IMR-90 (cell line): ENCODE measurements at regions not wholly inside any gene's neighbourhood (a gene's known extent, or its start where the extent isn't known, plus 50 kb on each side); places are given as distances from the start of the nearest gene placed in this dataset.

Experiments used
- ATAC-seq: fragments of 200-7000 bp; cut with Tn5 transposase; 2 replicates; pipeline ENCODE4 v1.9.1; 2020; ENCODE audit warnings: low read depth, mild to moderate bottlenecking, moderate library complexity
- BruUV-seq: library from RNA; stranded (reverse); fragments of 400-500 nt; replicated peaks from 2 replicates; lab custom pipeline; 2021; lab: Mats Ljungman, UMichigan
- CTCF ChIA-PET: fragments of 300-600 bp; formaldehyde crosslinking; extraction: SDS; loops from one replicate; lab custom pipeline; 2021; ENCODE audit warnings: antibody characterized with exemption; lab: Yijun Ruan, JAX
- POLR2A ChIA-PET: fragments of 300-600 bp; sonication (Branson Sonifier 250); formaldehyde crosslinking; loops from one replicate; lab custom pipeline; 2022; ENCODE audit warnings: antibody characterized with exemption; ENCODE audit not compliant: unreplicated experiment; lab: Charles Lee
- DNase-seq: peaks from one replicate; pipeline ENCODE4 v3.0.0; 2013
- H2AFZ ChIP-seq: replicated peaks from 2 replicates; pipeline ENCODE3; 2013; ENCODE audit warnings: low read length, mild to moderate bottlenecking; ENCODE audit not compliant: poor library complexity
- H2AK5ac ChIP-seq: 2 replicates; pipeline ENCODE4 v1.6.1; 2013; ENCODE audit warnings: low read depth, low read length, inconsistent platforms
- H2AK9ac ChIP-seq: replicated peaks from 2 replicates; pipeline ENCODE3; 2013; ENCODE audit warnings: mild to moderate bottlenecking, low read depth, low read length, moderate library complexity; ENCODE audit not compliant: poor library complexity
- H2BK120ac ChIP-seq: 2 replicates; pipeline ENCODE4 v1.6.1; 2013; ENCODE audit warnings: low read depth, low read length, inconsistent platforms
- H2BK15ac ChIP-seq: 3 replicates; pipeline ENCODE4 v1.6.1; 2013; ENCODE audit warnings: low read depth, low read length, inconsistent platforms
- H2BK20ac ChIP-seq: 2 replicates; pipeline ENCODE4 v1.6.1; 2013; ENCODE audit warnings: low read depth, mild to moderate bottlenecking, inconsistent platforms, low read length, moderate library complexity
- H2BK5ac ChIP-seq: 2 replicates; pipeline ENCODE4 v1.6.1; 2013; ENCODE audit warnings: mild to moderate bottlenecking, low read depth, low read length, inconsistent platforms; ENCODE audit not compliant: poor library complexity, severe bottlenecking
- H3K14ac ChIP-seq: replicated peaks from 2 replicates; pipeline ENCODE4 v1.6.1; 2013; ENCODE audit warnings: low read depth, low read length, inconsistent platforms
- H3K18ac ChIP-seq: 2 replicates; pipeline ENCODE4 v1.6.1; 2013; ENCODE audit warnings: low read depth, low read length, control low read depth
- H3K23ac ChIP-seq: 2 replicates; pipeline ENCODE4 v1.6.1; 2013; ENCODE audit warnings: low read depth, low read length, inconsistent platforms
- H3K27ac ChIP-seq: 2 replicates; pipeline ENCODE4 v1.5.1; 2013; ENCODE audit warnings: mild to moderate bottlenecking, control low read depth, low read length; ENCODE audit not compliant: insufficient read depth
- H3K27me3 ChIP-seq: 2 replicates; pipeline ENCODE4 v1.6.1; 2013; ENCODE audit warnings: low read length; ENCODE audit not compliant: control insufficient read depth, insufficient read depth
- H3K36me3 ChIP-seq: 2 replicates; pipeline ENCODE4 v1.6.1; 2013; ENCODE audit warnings: low read length, mixed read lengths; ENCODE audit not compliant: control insufficient read depth, insufficient read depth
- H3K4ac ChIP-seq: 2 replicates; pipeline ENCODE4 v1.6.1; 2013; ENCODE audit warnings: low read depth, low read length, inconsistent platforms
- H3K4me1 ChIP-seq: 2 replicates; pipeline ENCODE4 v1.6.1; 2013; ENCODE audit warnings: low read length, mixed read lengths; ENCODE audit not compliant: control insufficient read depth, insufficient read depth
- H3K4me2 ChIP-seq: 2 replicates; pipeline ENCODE4 v1.6.1; 2013; ENCODE audit warnings: low read depth, mild to moderate bottlenecking, control low read depth, low read length, moderate library complexity
- H3K4me3 ChIP-seq: 2 replicates; pipeline ENCODE4 v1.5.1; 2013; ENCODE audit warnings: low read depth, mild to moderate bottlenecking, control low read depth, low read length, moderate library complexity; ENCODE audit not compliant: insufficient read depth
- H3K56ac ChIP-seq: 2 replicates; pipeline ENCODE4 v1.6.1; 2013; ENCODE audit warnings: low read length, inconsistent platforms; ENCODE audit not compliant: insufficient read depth; ENCODE audit errors: extremely low read depth
- H3K79me1 ChIP-seq, 2 experiments: 2 replicates each; pipeline ENCODE4 v1.6.1; 2013; ENCODE audit warnings: low read length in 2 of 2, inconsistent platforms in 1 of 2, low read depth in 1 of 2
- H3K9ac ChIP-seq: 2 replicates; pipeline ENCODE4 v1.6.1; 2013; ENCODE audit warnings: low read depth, low read length, control low read depth
- H3K9me1 ChIP-seq: 2 replicates; pipeline ENCODE4 v1.6.1; 2013; ENCODE audit warnings: low read length, inconsistent platforms; ENCODE audit not compliant: insufficient read depth
- H3K9me3 ChIP-seq: 2 replicates; pipeline ENCODE4 v1.6.1; 2013; ENCODE audit warnings: low read length; ENCODE audit not compliant: control insufficient read depth, insufficient read depth
- H4K20me1 ChIP-seq: 2 replicates; pipeline ENCODE4 v1.6.1; 2013; ENCODE audit warnings: low read length, inconsistent platforms; ENCODE audit not compliant: insufficient read depth
- H4K5ac ChIP-seq: 2 replicates; pipeline ENCODE4 v1.6.1; 2013; ENCODE audit warnings: mild to moderate bottlenecking, low read depth, low read length, control low read depth
- H4K8ac ChIP-seq, 2 experiments: 2 replicates each; pipeline ENCODE4 v1.6.1; 2013; ENCODE audit warnings: low read depth in 2 of 2, low read length in 2 of 2, control low read depth in 1 of 2, inconsistent platforms in 1 of 2
- H4K91ac ChIP-seq: 2 replicates; pipeline ENCODE4 v1.6.1; 2013; ENCODE audit warnings: low read depth, low read length, inconsistent platforms; ENCODE audit not compliant: insufficient read depth
- BHLHE40 ChIP-seq: fragments of 150-350 bp; IDR thresholded peaks from 2 replicates; pipeline ENCODE4 v1.6.1; 2016; ENCODE audit warnings: mild to moderate bottlenecking, low read depth, low read length
- CEBPB ChIP-seq: IDR thresholded peaks from 2 replicates; pipeline ENCODE4 v1.6.1; 2012; ENCODE audit warnings: low read depth, low read length, improper control_type of control experiment
- CHD1 ChIP-seq: IDR thresholded peaks from 2 replicates; pipeline ENCODE4 v1.6.1; 2012; ENCODE audit warnings: low read depth, low read length, improper control_type of control experiment
- FOS ChIP-seq: fragments of 150-350 bp; IDR thresholded peaks from 2 replicates; pipeline ENCODE4 v1.6.1; 2016; ENCODE audit warnings: low read depth, low read length
- MAFK ChIP-seq: IDR thresholded peaks from 2 replicates; pipeline ENCODE4 v1.6.1; 2012; ENCODE audit warnings: low read depth, low read length, improper control_type of control experiment
- MAZ ChIP-seq: IDR thresholded peaks from 2 replicates; pipeline ENCODE4 v1.6.1; 2012; ENCODE audit warnings: low read depth, mild to moderate bottlenecking, low read length, improper control_type of control experiment, moderate library complexity, borderline replicate concordance
- MXI1 ChIP-seq: IDR thresholded peaks from 2 replicates; pipeline ENCODE4 v1.6.1; 2012; ENCODE audit warnings: low read depth, mild to moderate bottlenecking, low read length, moderate library complexity, borderline replicate concordance
- NFE2L2 ChIP-seq: fragments of 150-350 bp; IDR thresholded peaks from 2 replicates; pipeline ENCODE4 v1.6.1; 2016; ENCODE audit warnings: low read depth, mild to moderate bottlenecking, low read length
- POLR2A ChIP-seq: IDR thresholded peaks from 2 replicates; pipeline ENCODE4 v1.6.1; 2012; ENCODE audit warnings: mild to moderate bottlenecking, low read depth, low read length
- RAD21 ChIP-seq: IDR thresholded peaks from 2 replicates; pipeline ENCODE4 v1.6.1; 2012; ENCODE audit warnings: low read length, improper control_type of control experiment
- RCOR1 ChIP-seq: IDR thresholded peaks from 2 replicates; pipeline ENCODE4 v1.6.1; 2012; ENCODE audit warnings: mild to moderate bottlenecking, low read length, improper control_type of control experiment; ENCODE audit not compliant: insufficient replicate concordance
- RFX5 ChIP-seq: IDR thresholded peaks from 2 replicates; pipeline ENCODE4 v1.8.0; 2012; ENCODE audit warnings: low read depth, mild to moderate bottlenecking, low read length, moderate library complexity
- SMC3 ChIP-seq: fragments of 150-350 bp; IDR thresholded peaks from 2 replicates; pipeline ENCODE4 v1.6.1; 2016; ENCODE audit warnings: low read depth, mild to moderate bottlenecking, antibody characterized with exemption, low read length, moderate library complexity
- dilution Hi-C: fragments of 300-500 bp; cut with HindIII; formaldehyde crosslinking; loops from one replicate; pipeline ENCODE4 v1.14.3; 2018; ENCODE audit warnings: low sequenced_read_pairs; ENCODE audit not compliant: unreplicated experiment
- in situ Hi-C: fragments of 300-500 bp; cut with MboI; formaldehyde crosslinking; loops from 3 replicates; pipeline ENCODE4 v1.14.3; 2019; ENCODE audit warnings: low sequenced_read_pairs, inconsistent platforms, mixed read lengths
- intact Hi-C: fragments of 100-400 bp; cut with micrococcal nuclease; formaldehyde crosslinking; loops from 2 replicates; pipeline ENCODE4 v1.10.0; 2022
- TF ChIP-seq, protein P1 (sequence below): conservative IDR thresholded peaks from 2 replicates; pipeline ENCODE4 v1.5.1; 2012; ENCODE audit warnings: mild to moderate bottlenecking, low read depth, low read length, improper control_type of control experiment
- TF ChIP-seq, protein P2 (sequence below): fragments of 150-350 bp; IDR thresholded peaks from 2 replicates; pipeline ENCODE4 v1.6.1; 2016; ENCODE audit warnings: low read depth, mild to moderate bottlenecking, low read length, moderate library complexity, borderline replicate concordance
- TF ChIP-seq, protein P3 (sequence below): fragments of 150-350 bp; IDR thresholded peaks from 2 replicates; pipeline ENCODE4 v1.6.1; 2017; ENCODE audit warnings: mild to moderate bottlenecking, antibody characterized with exemption, low read length, low read depth

DNA sequence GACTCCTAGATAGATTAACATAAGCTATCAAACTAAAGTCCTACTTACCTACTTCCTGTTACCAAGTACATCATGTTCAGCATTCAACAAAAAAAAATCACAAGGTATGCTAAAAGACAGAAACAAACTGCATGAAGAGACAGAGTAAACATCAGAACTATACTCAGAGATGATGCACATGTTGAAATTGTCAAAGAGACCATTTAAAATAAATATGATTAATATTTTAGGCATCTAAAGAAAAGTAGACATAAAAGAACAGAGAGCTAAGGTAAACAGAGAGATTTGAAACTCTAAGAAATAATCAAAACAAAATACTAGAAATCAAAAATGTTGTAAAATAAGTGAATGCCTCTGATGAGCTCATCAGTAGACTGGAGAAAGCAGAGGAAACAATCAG is 224.8 kb upstream of the STAC start:
- Histone ChIP-seq H4K5ac (no peak overlapping the region), H3K4me3 (no peak overlapping the region), H3K9ac (no peak overlapping the region), H3K56ac (no peak overlapping the region), H3K4me1 (no peaks in the 10 kb centered on the region), H2BK120ac (no peak overlapping the region), H4K91ac (no peak overlapping the region), H3K27ac (no peak overlapping the region), H3K36me3 (no peaks in the 10 kb centered on the region), H3K18ac (no peak overlapping the region), H3K4me2 (no peak overlapping the region), H2AFZ (no peak overlapping the region), H2BK20ac (no peak overlapping the region), H3K4ac (no peak overlapping the region), H2BK15ac (no peak overlapping the region), H2AK5ac (no peak overlapping the region), H3K9me1 (no peaks in the 10 kb centered on the region), H3K9me3 (no peaks in the 10 kb centered on the region), H2BK5ac (no peak overlapping the region), H4K8ac (no peak overlapping the region), H4K20me1 (no peaks in the 10 kb centered on the region), H3K23ac (no peak overlapping the region), H3K14ac (no peak overlapping the region), H2AK9ac (no peak overlapping the region), H3K79me1 (no peaks in the 10 kb centered on the region), H3K27me3 (no peaks in the 10 kb centered on the region)
- TF ChIP-seq, protein P1, sequence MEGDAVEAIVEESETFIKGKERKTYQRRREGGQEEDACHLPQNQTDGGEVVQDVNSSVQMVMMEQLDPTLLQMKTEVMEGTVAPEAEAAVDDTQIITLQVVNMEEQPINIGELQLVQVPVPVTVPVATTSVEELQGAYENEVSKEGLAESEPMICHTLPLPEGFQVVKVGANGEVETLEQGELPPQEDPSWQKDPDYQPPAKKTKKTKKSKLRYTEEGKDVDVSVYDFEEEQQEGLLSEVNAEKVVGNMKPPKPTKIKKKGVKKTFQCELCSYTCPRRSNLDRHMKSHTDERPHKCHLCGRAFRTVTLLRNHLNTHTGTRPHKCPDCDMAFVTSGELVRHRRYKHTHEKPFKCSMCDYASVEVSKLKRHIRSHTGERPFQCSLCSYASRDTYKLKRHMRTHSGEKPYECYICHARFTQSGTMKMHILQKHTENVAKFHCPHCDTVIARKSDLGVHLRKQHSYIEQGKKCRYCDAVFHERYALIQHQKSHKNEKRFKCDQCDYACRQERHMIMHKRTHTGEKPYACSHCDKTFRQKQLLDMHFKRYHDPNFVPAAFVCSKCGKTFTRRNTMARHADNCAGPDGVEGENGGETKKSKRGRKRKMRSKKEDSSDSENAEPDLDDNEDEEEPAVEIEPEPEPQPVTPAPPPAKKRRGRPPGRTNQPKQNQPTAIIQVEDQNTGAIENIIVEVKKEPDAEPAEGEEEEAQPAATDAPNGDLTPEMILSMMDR, result no peak
- TF ChIP-seq MAFK, result no peak
- TF ChIP-seq, protein P2, sequence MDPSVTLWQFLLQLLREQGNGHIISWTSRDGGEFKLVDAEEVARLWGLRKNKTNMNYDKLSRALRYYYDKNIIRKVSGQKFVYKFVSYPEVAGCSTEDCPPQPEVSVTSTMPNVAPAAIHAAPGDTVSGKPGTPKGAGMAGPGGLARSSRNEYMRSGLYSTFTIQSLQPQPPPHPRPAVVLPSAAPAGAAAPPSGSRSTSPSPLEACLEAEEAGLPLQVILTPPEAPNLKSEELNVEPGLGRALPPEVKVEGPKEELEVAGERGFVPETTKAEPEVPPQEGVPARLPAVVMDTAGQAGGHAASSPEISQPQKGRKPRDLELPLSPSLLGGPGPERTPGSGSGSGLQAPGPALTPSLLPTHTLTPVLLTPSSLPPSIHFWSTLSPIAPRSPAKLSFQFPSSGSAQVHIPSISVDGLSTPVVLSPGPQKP, result no peak
- no peak for TF ChIP-seq NFE2L2
- no peak for TF ChIP-seq MXI1
- no peak for TF ChIP-seq RFX5
- TF ChIP-seq RCOR1, result no peak
- TF ChIP-seq, protein P3, sequence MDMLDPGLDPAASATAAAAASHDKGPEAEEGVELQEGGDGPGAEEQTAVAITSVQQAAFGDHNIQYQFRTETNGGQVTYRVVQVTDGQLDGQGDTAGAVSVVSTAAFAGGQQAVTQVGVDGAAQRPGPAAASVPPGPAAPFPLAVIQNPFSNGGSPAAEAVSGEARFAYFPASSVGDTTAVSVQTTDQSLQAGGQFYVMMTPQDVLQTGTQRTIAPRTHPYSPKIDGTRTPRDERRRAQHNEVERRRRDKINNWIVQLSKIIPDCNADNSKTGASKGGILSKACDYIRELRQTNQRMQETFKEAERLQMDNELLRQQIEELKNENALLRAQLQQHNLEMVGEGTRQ, result no peak
- TF ChIP-seq MAZ, result no peak
- no peak for TF ChIP-seq CHD1
- TF ChIP-seq POLR2A, result no peak
- no peak for TF ChIP-seq FOS
- no peak for TF ChIP-seq CEBPB
- TF ChIP-seq SMC3, result no peak
- TF ChIP-seq RAD21, result no peak
- TF ChIP-seq BHLHE40, result no peak
- ChIA-PET CTCF (no interaction called here), POLR2A (no interaction called here)
- intact Hi-C loops (no loop called here), dilution Hi-C loops (no loop called here), in situ Hi-C loops (no loop called here)
- no peak for DNase-seq
- ATAC-seq, result no peak
- BruUV-seq, result no TSS peak
